A172 (cell line): ENCODE measurements at regions not wholly inside any gene's neighbourhood (a gene's known extent, or its start where the extent isn't known, plus 50 kb on each side); places are given as distances from the start of the nearest gene placed in this dataset.

Experiments used
- DNase-seq: peaks from one replicate; pipeline ENCODE4 v3.0.0-alpha.2; 2015; ENCODE audit warnings: low spot score

DNA sequence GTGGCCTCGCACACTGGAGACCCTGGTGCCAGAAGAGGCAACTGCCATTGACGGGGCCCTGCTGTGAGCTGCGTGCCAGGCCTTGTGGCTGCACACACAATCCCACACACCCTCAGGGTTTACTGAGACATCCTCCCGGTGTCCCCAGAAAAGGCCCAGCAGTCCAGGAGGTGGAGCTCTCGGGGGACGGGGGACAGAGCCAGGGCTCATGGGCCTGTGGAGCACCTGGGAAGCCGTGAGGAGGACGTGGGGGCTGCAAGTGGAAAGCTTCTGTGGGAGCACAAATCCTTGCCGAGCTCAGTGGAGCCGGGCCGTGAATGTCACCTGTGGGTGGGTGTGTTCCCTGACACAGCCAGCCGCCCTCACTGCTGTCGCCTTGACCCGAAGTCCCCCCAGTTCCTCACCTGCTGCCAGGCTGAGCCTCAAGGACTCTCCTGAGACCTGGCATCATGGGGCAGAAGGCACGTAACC, 609.7 kb downstream of the TBC1D22A start:
- no peak for DNase-seq

DNA sequence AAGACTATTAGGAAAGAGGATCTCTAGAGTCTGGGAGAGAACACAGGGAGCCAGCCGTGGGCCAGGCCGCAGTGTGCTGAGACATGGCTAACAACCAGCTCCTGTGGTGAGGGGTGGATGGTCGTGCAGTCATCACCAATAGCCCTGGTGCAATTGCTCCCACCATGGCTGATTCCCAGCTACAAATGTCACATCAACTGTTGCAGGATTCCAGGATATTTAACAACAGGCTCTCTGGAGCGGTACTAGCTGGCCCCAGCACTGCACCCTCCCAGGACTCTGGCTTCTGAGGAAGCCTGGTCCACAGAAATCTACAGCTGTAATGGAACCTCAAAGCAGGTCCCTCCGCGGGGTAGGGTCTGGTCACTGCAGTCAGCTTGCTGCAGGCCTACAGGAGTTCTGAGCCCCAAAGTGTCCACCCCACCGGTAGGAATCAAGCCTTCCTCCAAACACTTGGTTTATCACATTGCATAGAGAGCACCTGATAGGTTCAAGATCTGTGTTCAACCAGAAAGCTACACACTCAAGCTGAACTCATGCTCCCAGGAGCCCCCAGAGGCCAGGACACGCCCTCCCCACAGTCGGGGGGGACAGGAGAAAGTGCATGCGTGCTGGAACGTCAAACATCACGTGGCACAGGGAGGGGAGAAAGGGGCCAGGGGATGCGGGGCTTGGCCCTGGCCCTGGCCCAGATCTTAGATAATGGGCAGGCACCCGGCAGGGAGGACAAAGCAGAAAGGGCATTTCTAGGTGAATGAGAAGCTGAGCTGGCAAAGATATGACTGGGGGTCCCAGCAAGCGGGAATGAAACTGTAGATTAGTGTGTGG, 609.0 kb downstream of the TBC1D22A start:
- no peak for DNase-seq

DNA sequence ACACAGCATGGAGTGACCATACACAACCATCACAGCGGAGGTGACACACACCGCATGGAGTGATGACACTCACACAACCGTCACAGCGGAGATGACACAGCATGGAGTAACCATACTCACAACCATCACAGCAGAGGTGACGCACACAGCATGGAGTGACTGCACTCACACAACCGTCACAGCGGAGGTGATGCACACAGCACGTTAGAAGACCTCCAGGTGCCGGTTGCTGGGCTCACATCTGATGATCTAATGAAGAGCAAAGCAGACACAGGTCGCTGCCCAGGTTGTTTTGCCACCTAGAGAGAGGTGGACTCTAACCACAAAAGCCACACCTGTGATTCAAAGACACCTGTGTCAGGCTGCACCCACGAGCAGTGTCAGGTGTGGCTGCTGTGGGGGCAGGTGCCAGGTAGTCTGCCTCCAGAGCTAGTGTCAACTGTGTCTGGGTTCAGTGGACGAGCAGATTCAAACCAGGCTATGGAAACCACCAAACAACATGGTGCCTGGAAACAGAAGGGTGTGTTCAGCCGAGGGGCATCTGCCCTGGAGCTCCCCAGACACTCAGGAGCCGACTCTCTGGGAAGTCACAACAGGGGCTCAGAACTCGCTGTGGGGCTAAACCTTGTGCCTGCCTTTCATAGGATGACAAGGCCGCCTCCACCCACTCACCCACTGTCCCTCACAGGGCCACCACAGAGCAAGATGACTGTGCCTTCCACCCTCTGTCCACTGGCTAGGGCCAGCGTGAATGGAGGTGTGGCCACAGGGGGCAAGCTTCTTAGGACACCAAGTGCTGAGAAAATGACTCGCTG, 608.2 kb downstream of the TBC1D22A start:
- no peak for DNase-seq

DNA sequence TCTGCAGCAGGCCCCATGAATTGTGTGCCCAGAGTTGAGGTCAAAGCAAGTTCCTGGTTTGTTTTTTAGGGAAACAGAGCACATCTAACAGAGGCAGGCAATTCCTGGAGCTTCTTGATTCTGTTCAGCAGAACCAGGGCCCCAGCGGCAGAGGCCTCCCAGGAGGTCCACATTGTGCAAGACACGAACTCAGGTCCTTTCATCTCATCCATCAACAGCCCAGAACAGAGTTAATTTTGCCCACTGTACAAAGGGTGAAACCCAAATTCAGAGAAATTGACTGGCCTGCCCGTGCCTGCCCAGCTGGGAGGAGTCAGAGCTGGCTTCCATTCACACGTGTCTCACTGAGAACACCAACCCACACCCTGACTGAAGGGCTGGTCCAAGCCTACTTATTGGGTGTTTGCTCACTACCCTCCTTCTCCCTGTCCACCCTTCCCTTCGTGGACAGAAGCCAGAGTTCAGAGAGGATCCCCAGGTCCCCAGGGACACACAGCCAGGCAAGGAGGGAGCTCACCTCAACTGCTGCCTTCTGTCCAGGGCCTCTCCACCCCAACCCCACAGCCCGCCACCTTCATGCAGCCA, 607.1 kb downstream of the TBC1D22A start:
- DNase-seq = no peak

DNA sequence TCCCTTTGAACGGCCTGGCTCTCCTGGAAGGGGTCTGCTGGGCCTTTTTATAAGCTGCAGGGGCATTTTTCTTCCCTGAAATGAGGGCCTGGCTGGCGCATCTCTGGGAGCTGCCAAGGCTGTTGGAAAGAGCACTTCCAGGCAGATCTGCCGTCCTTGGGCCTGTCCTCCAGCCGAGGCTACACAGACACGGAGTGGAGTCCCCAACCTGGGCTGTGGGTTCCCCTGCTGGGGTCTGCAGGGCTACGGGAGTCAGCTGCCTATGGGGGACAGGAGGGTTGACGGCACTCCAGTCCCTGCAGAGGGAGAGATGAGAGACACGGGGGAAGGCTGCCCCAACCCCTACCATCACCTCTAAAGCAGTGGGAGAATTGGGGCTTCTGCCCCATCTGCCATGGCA, 606.6 kb downstream of the TBC1D22A start:
- DNase-seq = no peak

DNA sequence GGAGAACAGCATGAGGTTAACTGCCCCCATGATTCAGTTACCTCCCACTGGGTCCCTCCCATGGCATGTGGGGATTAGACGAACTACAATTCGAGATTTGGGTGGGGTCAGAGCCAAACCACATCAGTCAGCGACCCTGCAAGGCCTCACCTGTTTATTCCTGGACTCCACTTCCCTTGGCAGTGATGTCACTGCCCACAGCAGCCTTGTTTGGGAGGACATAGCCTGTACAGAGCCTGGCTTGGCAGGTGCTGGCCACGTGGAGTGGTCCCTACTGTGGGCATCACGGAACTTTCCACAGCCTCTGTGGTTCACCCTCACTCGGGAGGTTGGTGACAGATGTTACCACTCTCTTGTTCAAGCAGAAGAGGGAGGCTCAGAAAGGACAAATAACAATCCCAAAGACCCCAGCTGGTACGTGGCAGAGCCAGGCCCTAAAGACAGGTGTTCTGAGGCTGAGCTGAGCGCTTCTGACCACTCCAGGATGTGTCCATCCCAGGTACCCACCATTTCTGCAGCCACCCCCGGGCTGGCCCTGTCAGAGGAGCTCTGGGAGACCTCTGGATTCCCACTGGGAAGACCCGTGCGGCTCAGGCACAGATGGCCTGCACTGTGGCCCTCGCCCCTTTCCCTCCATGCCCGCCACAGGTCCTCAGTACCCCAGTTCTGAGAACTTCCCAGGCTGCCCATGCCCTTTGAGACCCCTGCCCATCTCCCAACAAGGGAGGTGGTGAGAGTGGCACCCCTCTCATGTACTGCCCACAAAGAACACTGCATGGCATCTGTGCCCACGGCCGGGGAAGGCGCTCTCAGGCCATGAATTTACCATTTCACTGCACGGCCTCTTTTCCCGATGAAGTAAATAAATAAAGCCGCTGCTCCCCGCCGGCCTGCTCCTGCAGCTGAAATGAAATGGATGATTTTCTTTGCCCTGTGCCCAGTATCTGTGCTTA, 605.8 kb downstream of the TBC1D22A start:
- DNase-seq = no peak

DNA sequence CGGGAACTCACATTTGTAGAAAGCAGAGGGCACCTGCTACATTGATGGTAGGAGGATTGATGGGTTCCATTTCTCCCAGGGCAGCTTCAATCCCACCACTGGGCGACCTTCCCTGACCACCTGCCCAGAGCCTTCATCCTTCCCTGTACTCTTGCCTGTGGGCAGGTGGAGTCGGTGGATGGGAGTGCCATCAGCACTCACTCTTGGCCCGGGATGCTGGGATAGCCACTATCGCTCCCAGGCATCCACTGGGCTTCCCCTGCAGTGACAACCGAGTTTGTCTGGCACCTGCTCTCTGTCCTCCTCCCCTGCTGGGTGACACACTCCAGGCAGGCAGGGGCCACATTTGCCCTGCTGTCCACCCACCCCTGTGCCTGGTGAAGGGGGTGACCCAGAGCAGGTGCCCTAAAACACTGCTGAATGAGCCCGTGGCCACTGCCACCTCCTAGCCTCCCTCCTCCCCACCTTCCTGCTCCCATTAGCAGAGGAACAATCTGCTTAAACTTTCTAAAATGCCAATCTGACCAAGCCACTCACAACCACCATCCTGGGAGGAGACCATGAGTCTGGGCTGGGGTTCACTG, 604.7 kb downstream of the TBC1D22A start:
- DNase-seq = no peak

DNA sequence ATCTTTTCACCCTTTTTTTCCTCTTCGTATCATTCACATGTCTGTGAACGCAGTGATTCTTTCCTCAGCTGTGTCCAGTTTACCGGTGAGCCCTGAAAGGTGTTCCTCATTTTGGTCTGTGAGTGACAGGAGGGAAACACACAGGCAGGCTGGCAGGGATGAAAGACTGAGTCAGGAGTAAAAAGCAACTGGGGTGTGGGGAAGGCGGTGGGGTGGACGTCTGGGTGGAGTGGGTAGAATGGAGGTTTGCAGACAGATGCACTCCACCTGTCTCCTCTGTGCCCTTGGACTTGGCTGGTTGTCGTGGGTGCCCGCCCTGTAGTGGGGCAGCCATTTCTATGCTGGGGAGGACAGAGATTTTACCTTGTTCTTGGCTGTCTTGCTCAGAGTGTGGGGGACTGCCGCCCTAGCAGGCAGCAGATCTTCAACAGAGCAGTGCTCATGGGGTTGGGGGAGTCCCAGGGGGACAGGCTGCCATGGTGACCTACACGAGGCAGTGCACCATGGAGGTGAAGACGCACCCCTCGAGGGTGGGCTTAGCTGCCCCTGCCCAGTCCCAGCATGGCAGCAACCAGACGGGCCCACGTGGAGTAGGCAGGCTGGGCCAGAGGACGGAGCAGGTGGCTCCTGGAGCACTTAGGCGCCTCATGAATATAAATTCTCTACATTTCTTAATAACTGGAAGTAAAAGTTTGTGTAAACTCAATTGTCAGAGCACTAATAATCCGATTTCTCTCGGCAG, 603.7 kb downstream of the TBC1D22A start:
- DNase-seq = no peak

DNA sequence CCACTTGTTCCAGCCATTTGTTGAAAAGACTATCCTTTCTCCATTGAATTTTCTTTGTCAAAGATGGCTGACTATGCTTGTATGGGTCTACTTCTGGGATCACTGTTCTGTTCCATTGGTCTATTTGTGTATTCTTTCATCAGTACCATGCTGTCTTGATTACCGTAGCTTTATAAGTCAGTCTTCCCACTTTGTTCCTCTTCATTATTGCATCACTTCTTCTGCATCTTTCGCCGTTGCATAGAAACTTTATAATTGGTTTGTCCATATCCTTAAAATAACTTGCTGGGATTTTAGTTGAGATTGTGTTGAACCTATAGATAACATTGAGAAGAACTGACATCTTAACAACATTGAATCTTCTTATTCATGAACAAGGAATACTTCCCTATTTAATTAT, 598.8 kb downstream of the TBC1D22A start:
- DNase-seq = no peak

DNA sequence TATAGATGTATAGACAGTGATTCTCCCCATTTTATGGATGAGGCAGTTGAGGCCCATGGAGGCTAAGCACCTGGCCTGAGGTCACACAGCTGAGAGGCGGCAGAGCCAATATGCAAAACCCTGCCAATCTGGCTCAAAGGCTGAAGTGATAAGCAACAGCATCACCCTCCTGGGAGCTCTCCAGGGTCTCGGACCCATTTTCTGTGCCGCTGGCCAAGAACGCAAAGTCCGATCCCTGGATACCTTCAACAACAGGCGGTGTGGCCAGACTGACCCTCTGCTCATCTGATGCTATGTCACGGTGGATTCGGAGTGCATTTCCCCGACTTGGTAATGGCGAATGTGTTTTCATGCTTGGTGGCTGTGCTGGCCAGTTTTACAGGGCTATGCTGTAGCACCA, 595.0 kb downstream of the TBC1D22A start:
- no peak for DNase-seq

DNA sequence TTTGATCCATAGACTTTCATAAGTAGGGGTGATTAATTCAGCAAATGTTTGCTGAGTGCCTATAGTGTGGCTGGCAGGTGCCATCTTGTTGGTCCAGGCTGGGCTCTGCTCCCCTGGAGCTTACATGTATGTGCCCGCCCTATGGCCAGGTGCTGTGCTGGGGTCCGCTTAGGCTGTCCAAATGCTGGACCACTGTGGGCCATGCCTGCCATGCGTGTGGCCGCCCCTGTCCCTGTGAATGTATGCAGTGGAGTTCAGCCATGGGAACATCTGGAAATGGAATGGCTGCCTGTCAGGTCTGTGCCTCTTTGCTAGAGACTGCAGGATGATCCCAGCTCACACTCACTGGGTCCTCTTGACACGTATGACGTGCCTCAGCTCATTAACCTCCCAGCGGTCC, 594.6 kb downstream of the TBC1D22A start:
- DNase-seq = no peak

DNA sequence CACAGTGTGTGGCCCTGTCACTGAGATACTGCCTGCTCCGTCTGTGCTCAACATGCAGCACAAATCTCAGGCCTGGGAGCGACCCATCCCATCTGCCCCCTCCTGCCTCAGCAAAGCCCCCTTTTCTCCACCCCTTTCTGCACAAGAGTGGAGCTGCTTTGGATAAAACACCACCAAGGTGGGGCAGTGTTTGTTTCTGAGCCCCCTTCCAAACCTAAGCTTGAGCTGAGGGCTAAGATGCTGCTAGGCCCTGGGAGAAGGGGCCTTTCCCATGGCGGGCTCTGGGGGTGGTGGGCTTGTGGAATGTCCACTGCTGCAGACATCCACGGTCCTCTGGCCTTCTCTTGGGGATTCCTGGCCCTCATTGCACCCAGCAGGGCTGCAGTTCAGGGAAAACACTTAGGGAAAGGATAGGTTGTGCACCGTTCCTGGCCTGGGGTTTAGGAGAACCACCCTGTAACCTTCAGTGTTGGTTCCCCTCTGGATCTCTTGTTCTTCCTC, 594.1 kb downstream of the TBC1D22A start:
- DNase-seq = no peak

DNA sequence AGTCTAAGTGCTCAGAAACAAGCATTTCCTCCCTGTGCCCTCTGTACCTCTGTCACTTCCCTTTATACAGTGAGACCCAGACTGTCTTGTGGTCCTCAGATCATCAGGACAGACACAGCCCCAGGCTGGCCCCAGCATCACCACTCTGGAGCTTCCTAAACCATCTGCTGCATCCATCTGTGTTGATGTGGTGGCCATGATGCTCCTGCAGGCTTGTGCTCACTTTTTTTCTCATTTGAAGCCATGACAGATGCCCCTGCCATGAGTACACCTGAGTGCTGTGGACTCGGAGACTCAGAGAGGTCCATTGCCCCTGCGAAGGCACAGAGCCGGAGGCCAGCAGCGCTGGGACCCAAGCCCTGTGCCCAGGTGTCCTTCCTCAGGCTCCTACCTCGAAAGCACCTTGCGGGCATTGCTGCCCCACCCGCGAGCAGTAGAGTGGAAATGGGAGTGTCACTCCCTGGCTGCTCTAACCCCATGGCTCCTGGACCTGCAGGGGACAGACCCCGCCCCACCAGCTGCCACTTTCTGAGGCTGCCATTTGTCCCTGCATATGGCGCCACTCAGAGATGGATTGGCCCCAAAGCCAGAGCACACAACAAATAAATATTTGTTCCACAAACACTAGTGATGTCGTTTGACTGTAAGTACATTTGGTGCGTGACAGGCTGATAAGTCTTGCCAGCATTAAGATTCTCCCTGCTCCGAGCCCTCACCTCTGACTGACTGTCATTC, 593.5 kb downstream of the TBC1D22A start:
- no peak for DNase-seq

DNA sequence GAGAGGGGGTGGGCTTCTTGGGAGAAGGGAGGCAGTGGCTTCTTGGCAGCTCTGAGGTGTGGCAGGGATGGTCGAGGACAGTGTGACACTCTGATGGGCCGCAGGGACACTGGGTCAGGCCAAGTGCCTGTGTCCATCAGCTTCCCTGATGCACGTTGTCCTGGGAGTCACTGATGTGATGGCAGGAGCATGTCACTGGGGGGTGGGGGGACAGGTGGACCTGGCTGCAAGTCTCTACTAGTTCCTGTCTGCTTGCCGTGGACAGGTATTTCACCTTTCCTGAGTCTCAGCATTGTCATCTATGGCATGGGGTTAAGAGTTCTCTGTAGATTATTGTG, 592.9 kb downstream of the TBC1D22A start:
- DNase-seq = no peak

DNA sequence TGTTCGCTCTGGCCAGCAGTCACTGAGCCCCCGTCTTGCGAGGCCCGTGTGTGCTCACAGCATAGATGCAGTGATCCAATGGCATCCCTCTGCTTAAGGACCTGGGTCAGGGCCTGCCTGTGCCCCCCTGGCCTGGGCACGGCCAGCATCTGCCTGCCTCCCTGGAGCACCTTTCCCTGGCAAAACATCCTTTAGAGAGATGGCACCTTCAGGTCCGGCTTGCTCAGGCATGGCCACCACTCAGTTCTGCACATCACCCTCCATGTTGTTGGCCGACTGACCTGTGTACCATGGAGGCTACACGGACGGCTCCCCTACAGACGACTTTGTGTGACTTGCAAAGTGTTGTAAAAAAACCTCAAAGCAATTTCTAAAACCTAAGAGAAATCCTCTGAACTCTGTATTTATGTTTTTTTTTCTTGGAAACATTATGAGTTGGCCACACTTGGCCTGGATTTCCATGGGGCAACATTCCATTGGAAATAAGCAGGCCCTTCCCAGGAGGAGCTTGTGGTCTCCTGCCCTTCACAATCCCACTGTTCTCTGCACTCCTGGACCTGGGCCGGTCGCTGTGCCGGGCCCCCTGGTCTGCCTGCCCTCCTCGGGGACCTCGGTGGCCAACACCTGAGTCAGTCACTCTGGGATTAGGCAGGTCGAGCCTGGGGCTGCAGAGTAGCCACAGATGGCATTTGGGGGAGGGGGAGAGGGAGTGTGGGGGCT, 592.4 kb downstream of the TBC1D22A start:
- no peak for DNase-seq

DNA sequence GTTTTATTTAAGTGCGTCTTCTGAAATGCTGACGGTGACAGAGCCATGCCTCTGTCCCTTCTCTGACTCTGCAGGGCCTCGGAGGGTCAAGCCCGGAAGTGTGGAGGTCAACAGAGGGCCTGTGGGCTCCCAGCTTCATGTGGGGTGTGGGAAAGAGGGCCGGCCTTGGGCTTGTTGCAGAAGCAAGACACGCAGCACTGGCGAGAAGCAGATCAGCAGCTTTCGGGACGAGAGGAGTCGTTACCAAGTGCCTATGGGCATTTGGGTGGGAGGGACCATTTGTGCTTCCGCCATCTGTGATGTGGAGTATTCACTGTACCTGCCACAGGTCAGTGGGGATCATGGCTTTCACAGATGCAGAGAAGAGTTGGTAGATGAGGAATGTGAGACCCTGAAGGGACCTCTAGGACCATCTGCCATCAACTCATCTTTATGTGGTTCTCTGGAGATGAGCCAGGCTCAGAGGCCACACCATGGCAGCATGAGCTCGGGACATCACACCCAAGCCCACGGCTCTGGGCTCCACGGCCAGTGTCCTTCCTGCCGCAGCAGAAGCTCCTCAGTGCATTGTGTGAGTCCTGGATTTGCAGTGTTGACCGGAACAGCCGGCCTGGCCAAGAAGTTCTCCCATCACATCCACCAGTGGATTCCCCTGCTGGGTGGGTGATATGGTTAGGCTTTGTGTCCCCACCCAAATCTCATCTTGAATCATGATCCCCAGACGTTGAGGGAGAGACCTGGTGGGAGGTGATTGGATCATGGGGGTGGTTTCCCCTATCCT, 590.7 kb downstream of the TBC1D22A start:
- DNase-seq = no peak

DNA sequence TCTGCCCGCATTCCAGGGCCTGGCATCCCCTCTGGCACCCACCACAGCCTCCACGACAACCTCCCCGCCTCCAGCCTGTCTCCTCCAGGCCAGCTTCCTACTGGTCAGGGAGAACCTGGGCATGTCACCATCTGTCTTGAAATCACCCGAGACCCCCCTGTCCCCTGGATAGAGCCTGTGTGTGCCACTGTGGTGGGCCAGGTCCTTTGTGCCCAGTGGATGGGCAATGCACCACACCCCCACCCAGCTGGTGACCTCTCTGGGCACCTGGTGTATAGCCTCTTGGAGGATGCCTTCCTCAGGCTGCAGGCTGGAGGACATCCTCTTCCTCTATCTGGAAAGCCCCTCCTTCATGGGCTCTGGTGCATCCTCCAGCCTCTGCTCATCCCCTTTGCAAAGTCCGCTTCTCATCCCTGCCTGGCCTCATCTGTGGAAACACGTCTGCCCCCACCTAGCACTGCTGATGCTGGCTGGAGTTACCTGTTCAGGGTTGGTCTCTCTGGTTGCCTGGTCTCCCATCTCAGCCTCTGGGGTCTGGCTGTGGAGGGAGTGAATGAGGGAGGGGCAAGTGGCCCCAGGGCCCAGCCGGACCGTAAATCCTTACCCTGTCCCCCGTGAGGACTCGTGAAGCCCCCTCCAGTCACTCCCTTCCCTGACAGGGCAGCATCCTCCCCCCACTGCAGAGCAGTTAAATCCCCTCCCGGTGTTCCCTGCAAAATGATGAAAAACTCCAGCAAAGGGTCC, 589.6 kb downstream of the TBC1D22A start:
- DNase-seq = no peak
